MM.1S (cell line): ENCODE measurements at regions not wholly inside any gene's neighbourhood (a gene's known extent, or its start where the extent isn't known, plus 50 kb on each side); places are given as distances from the start of the nearest gene placed in this dataset.

Experiments
- DNase-seq: peaks from one replicate; pipeline ENCODE4 v3.0.0-alpha.2; 2015
- H2AFZ ChIP-seq: fragments of 300-600 bp; sonication (generic); 2 replicates; pipeline ENCODE4 v1.6.0; 2016; ENCODE audit warnings: antibody characterized with exemption, low read length
- H3F3A ChIP-seq: fragments of 300-600 bp; sonication (generic); 2 replicates; pipeline ENCODE4 v1.6.1; 2016; ENCODE audit warnings: mild to moderate bottlenecking, antibody characterized with exemption, low read length, moderate library complexity, mixed read lengths; ENCODE audit not compliant: insufficient read depth
- H3K27ac ChIP-seq: fragments of 300-600 bp; sonication (generic); 2 replicates; pipeline ENCODE4 v1.5.1; 2016; ENCODE audit warnings: mild to moderate bottlenecking, low read length
- H3K27me3 ChIP-seq: fragments of 300-600 bp; sonication (generic); replicated peaks from 2 replicates; pipeline ENCODE4 v1.6.0; 2016; ENCODE audit warnings: low read length; ENCODE audit not compliant: insufficient read depth
- H3K36me3 ChIP-seq: fragments of 300-600 bp; sonication (generic); replicated peaks from 2 replicates; pipeline ENCODE4 v1.6.1; 2016; ENCODE audit warnings: mild to moderate bottlenecking, low read length, mixed read lengths; ENCODE audit not compliant: insufficient read depth
- H3K4me1 ChIP-seq: fragments of 300-600 bp; sonication (generic); 2 replicates; pipeline ENCODE4 v1.6.1; 2016; ENCODE audit warnings: low read length, mixed read lengths
- H3K4me2 ChIP-seq: fragments of 300-600 bp; sonication (generic); 2 replicates; pipeline ENCODE4 v1.6.0; 2016; ENCODE audit warnings: low read depth, low read length
- H3K4me3 ChIP-seq: fragments of 300-600 bp; sonication (generic); 2 replicates; pipeline ENCODE4 v1.5.1; 2016; ENCODE audit warnings: low read length, mixed read lengths
- H3K79me2 ChIP-seq: fragments of 300-600 bp; sonication (generic); 2 replicates; pipeline ENCODE4 v1.6.1; 2016; ENCODE audit warnings: mixed run types, low read length, mixed read lengths
- H3K9ac ChIP-seq: fragments of 300-600 bp; sonication (generic); 2 replicates; pipeline ENCODE4 v1.6.1; 2016; ENCODE audit warnings: low read length, mixed read lengths
- H3K9me2 ChIP-seq: fragments of 300-600 bp; sonication (generic); replicated peaks from 2 replicates; pipeline ENCODE4 v1.6.1; 2016; ENCODE audit warnings: mild to moderate bottlenecking, low read length, mixed read lengths; ENCODE audit not compliant: insufficient read depth
- H3K9me3 ChIP-seq: fragments of 300-600 bp; sonication (generic); replicated peaks from 2 replicates; pipeline ENCODE4 v1.6.1; 2016; ENCODE audit warnings: mild to moderate bottlenecking, low read length, mixed read lengths; ENCODE audit not compliant: insufficient read depth
- H4K20me1 ChIP-seq: fragments of 300-600 bp; sonication (generic); 2 replicates; pipeline ENCODE4 v1.6.1; 2016; ENCODE audit warnings: mild to moderate bottlenecking, low read length, moderate library complexity, mixed read lengths; ENCODE audit not compliant: insufficient read depth
- CTCF ChIP-seq: fragments of 300-600 bp; sonication (generic); IDR thresholded peaks from 2 replicates; pipeline ENCODE4 v1.5.1; 2016; ENCODE audit warnings: antibody characterized with exemption, low read length, mixed read lengths
- EZH2 ChIP-seq: fragments of 300-600 bp; sonication (generic); optimal IDR thresholded peaks from 2 replicates; pipeline ENCODE3; 2017; ENCODE audit warnings: low read depth, mild to moderate bottlenecking, antibody characterized with exemption, low read length, mixed read lengths
- EZH2phosphoT487 ChIP-seq: fragments of 300-600 bp; sonication (generic); IDR thresholded peaks from 2 replicates; pipeline ENCODE4 v1.6.1; 2018; ENCODE audit warnings: antibody characterized with exemption, low read length

- no peaks in the 10 kb centered on the region for H3K79me2 ChIP-seq
- TF ChIP-seq CTCF: no peak
- TF ChIP-seq EZH2: no peak
- TF ChIP-seq EZH2phosphoT487: no peak
- no peak overlapping the region for H3K4me3 ChIP-seq
- H3K36me3 ChIP-seq: no peaks in the 10 kb centered on the region
- H3K9me2 ChIP-seq: no peaks in the 10 kb centered on the region
- no peaks in the 10 kb centered on the region for H3F3A ChIP-seq
- no peak for DNase-seq
- H3K9ac ChIP-seq: no peak overlapping the region
- H3K4me2 ChIP-seq: no peak overlapping the region
- no peaks in the 10 kb centered on the region for H3K27me3 ChIP-seq
- no peak overlapping the region for H3K27ac ChIP-seq
- no peaks in the 10 kb centered on the region for H3K4me1 ChIP-seq
- H3K9me3 ChIP-seq: no peaks in the 10 kb centered on the region
- no peaks in the 10 kb centered on the region for H4K20me1 ChIP-seq
- H2AFZ ChIP-seq: no peak overlapping the region
Observed at GRCh38 chr6:142659661-142660060, 285.3 kb downstream of the HIVEP2 start.

GRCh38 chr6:142665393-142665792, 279.6 kb downstream of the HIVEP2 start:
- Histone ChIP-seq H3K9me2 (no peaks in the 10 kb centered on the region), H3F3A (no peaks in the 10 kb centered on the region), H3K36me3 (no peaks in the 10 kb centered on the region), H3K4me2 (no peak overlapping the region), H3K9ac (no peak overlapping the region), H4K20me1 (no peaks in the 10 kb centered on the region), H3K9me3 (no peaks in the 10 kb centered on the region), H3K27ac (no peak overlapping the region), H3K4me3 (no peak overlapping the region), H3K27me3 (no peaks in the 10 kb centered on the region), H2AFZ (no peak overlapping the region), H3K4me1 (peaks cover 15% of the 10 kb centered on the region), H3K79me2 (no peaks in the 10 kb centered on the region)
- DNase-seq: no peak
- TF ChIP-seq EZH2phosphoT487 (no peak), EZH2 (no peak), CTCF (no peak)

GRCh38 chr6:142666599-142667185, 278.3 kb downstream of the HIVEP2 start:
- H3K79me2 ChIP-seq: no peaks in the 10 kb centered on the region
- no peaks in the 10 kb centered on the region for H3K9me2 ChIP-seq
- H3K4me1 ChIP-seq: peaks cover 15% of the 10 kb centered on the region
- peak overlapping the region; percentile 67 for H2AFZ ChIP-seq
- no peaks in the 10 kb centered on the region for H3K9me3 ChIP-seq
- TF ChIP-seq CTCF: no peak
- peak overlapping the region; percentile 13; the same call in 1 of the 2 replicates for H3K9ac ChIP-seq
- H3K36me3 ChIP-seq: no peaks in the 10 kb centered on the region
- no peaks in the 10 kb centered on the region for H3F3A ChIP-seq
- peak overlapping the region; percentile 76 for H3K4me2 ChIP-seq
- no peaks in the 10 kb centered on the region for H3K27me3 ChIP-seq
- no peaks in the 10 kb centered on the region for H4K20me1 ChIP-seq
- H3K27ac ChIP-seq: peak overlapping the region; percentile 63; the same call in 1 of the 2 replicates
- H3K4me3 ChIP-seq: peak overlapping the region; percentile 31
- DNase-seq: peak; percentile 32
